ENCODE measurements at regions not wholly inside any gene's neighbourhood (a gene's known extent, or its start where the extent isn't known, plus 50 kb on each side); places are given as distances from the start of the nearest gene placed in this dataset.

DNA sequence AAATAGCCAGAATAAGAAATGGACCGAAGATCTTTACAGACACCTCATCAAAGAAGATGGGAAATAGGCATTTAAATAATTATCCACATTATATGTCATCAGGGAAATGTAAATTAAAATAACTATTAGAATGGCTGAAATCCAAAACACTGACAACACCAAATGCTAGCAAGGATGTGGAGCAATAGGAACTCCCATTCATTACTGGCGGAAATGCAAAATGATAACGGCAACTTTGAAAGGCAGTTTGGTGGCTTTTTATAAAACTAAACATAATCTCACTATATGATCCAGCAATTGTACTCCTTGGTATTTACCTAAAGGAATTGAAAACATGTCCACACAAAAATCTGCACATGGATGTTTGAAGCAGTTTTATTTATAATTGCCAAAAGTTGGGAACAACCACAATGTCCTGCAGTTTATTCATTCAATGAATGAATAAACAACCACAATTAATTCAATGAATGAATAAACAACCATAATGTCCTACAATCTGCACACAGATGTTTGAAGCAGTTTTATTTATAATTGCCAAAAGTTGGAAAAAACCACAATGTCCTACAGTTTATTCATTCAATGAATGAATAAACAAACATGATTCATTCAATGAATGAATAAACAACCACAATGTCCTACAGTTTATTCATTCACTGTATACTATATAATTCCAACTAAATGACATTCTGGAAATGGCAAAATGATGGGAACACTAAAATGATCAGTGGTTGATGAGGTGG is 117.6 kb upstream of the PCDH18 start:
- no peaks in the 10 kb centered on the region for H3K36me3 ChIP-seq
- WGBS, 5 donors: 87 to 96% (median 95%) methylated on average over 3 of the region's 3 CpGs
- no peak for DNase-seq
- H3K4me1 ChIP-seq: no peaks in the 10 kb centered on the region
- intact Hi-C loops (cut with DNase I; ENCODE audit: low total_unique reads): no loop called here
- no peak for TF ChIP-seq POLR2AphosphoS5 (IDR thresholded peaks at IDR 0.05)
- TF ChIP-seq CTCF (IDR thresholded peaks at IDR 0.05 in 8 of 11, conservative IDR thresholded peaks at IDR 0.05 in 3 of 11): no peak
- no peak for TF ChIP-seq POLR2A (IDR thresholded peaks at IDR 0.05)
- H3K27ac ChIP-seq: no peak overlapping the region
- H3K4me3 ChIP-seq: no peak overlapping the region
- no peaks in the 10 kb centered on the region for H3K27me3 ChIP-seq (replicated peaks in 1 of 7)
- H3K9me3 ChIP-seq: no peaks in the 10 kb centered on the region

DNA sequence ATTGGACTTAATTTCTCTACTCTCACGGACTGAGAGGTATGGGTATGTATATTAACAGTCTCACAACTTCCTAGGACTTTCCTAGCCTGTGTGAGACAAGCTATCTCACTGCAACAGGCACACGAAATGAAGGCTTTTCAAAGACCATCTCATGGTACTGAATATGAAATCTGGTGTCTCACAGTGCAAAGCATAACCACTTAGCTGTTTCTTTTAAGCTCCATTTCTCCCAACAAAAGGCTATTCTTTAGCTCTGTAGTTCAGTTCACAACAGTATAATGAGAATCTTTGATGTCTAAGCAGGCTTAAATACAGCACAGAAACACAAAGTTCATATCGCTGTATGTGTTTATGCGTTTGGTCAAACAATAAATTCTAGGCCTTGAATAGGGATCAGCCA is 116.2 kb upstream of the PCDH18 start:
- no peaks in the 10 kb centered on the region for H3K4me1 ChIP-seq
- H3K27ac ChIP-seq: no peak overlapping the region
- TF ChIP-seq POLR2AphosphoS5 (IDR thresholded peaks at IDR 0.05) (no peak), CTCF (IDR thresholded peaks at IDR 0.05 in 8 of 11, conservative IDR thresholded peaks at IDR 0.05 in 3 of 11) (no peak), POLR2A (IDR thresholded peaks at IDR 0.05) (no peak)
- 67 to 89% (median 74%) methylated on average over 4 of the region's 4 CpGs for WGBS, 5 donors
- H3K9me3 ChIP-seq: no peaks in the 10 kb centered on the region
- no peak for DNase-seq
- no peaks in the 10 kb centered on the region for H3K27me3 ChIP-seq (replicated peaks in 1 of 7)
- H3K4me3 ChIP-seq: no peak overlapping the region
- intact Hi-C loops (cut with DNase I; ENCODE audit: low total_unique reads): no loop called here
- no peaks in the 10 kb centered on the region for H3K36me3 ChIP-seq

- Histone ChIP-seq H3K36me3 (no peaks in the 10 kb centered on the region), H3K4me1 (no peaks in the 10 kb centered on the region), H3K27ac (no peak overlapping the region), H3K4me3 (no peak overlapping the region), H3K9me3 (no peaks in the 10 kb centered on the region), H3K27me3 (replicated peaks in 1 of 7) (no peaks in the 10 kb centered on the region)
- no peak for DNase-seq
- 81 to 95% (median 90%) methylated on average over 1 of the region's 1 CpG for WGBS, 5 donors
- intact Hi-C loops (cut with DNase I; ENCODE audit: low total_unique reads): no loop called here
- no peak for TF ChIP-seq CTCF (IDR thresholded peaks at IDR 0.05 in 8 of 11, conservative IDR thresholded peaks at IDR 0.05 in 3 of 11)
- TF ChIP-seq POLR2AphosphoS5 (IDR thresholded peaks at IDR 0.05): no peak
- TF ChIP-seq POLR2A (IDR thresholded peaks at IDR 0.05): no peak
Observed at GRCh38 chr4:137647375-137647774, 115.1 kb upstream of the PCDH18 start.

DNA sequence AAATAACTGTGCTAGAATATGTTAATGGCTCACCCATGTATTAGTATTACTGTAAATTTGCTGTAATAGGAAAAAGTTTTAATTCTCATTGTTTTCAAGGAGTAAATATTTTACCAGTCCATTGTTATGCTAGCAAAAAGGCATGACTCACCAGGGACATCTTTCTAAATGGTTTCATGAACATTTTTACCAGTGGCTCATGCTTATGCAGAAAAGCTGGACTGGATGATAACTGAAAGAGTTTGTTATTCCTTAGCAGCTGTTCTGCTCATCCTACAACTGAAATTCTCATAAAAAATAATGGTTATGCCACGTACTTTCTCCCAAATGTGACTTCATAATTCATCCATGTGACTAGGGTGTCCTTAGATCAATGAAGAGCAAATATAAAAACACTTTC is 111.9 kb upstream of the PCDH18 start:
- Histone ChIP-seq H3K36me3 (no peaks in the 10 kb centered on the region), H3K9me3 (no peaks in the 10 kb centered on the region), H3K4me3 (no peak overlapping the region), H3K27me3 (replicated peaks in 1 of 7) (no peaks in the 10 kb centered on the region), H3K27ac (no peak overlapping the region), H3K4me1 (no peaks in the 10 kb centered on the region)
- WGBS, 5 donors: 38 to 80% (median 61%) methylated on average over 1 of the region's 1 CpG
- intact Hi-C loops (cut with DNase I; ENCODE audit: low total_unique reads): no loop called here
- TF ChIP-seq CTCF (IDR thresholded peaks at IDR 0.05 in 8 of 11, conservative IDR thresholded peaks at IDR 0.05 in 3 of 11) (no peak), POLR2A (IDR thresholded peaks at IDR 0.05) (no peak), POLR2AphosphoS5 (IDR thresholded peaks at IDR 0.05) (no peak)
- no peak for DNase-seq
